GM21526 (cell line): ENCODE measurements at regions not wholly inside any gene's neighbourhood (a gene's known extent, or its start where the extent isn't known, plus 50 kb on each side); places are given as distances from the start of the nearest gene placed in this dataset.

Experiments used
- ATAC-seq: cut with Tn5 transposase; IDR thresholded peaks from one replicate; pipeline ENCODE4 v1.9.1; 2021; ENCODE audit warnings: moderate library complexity; ENCODE audit not compliant: unreplicated experiment, low FRiP score

DNA sequence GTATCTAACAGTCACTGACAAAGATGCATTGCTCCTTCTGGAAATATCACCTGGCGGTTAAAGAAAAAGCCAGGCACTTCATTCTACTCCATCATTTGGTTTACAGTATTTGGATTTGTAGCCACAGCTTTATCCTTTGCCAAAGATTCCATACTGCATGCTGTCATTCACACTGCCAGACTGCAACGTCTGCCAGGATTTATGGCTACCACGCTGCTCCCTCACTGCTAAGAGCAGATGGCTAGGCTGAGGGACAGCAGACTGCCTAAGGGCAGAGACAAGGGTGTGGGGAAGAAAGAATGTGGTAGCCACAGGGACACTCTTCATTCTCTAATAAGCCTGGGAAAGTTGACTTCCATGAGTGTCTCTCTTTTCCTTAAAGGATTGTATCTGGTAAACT, 1047.0 kb downstream of the TUSC7 start:
- no peak for ATAC-seq

DNA sequence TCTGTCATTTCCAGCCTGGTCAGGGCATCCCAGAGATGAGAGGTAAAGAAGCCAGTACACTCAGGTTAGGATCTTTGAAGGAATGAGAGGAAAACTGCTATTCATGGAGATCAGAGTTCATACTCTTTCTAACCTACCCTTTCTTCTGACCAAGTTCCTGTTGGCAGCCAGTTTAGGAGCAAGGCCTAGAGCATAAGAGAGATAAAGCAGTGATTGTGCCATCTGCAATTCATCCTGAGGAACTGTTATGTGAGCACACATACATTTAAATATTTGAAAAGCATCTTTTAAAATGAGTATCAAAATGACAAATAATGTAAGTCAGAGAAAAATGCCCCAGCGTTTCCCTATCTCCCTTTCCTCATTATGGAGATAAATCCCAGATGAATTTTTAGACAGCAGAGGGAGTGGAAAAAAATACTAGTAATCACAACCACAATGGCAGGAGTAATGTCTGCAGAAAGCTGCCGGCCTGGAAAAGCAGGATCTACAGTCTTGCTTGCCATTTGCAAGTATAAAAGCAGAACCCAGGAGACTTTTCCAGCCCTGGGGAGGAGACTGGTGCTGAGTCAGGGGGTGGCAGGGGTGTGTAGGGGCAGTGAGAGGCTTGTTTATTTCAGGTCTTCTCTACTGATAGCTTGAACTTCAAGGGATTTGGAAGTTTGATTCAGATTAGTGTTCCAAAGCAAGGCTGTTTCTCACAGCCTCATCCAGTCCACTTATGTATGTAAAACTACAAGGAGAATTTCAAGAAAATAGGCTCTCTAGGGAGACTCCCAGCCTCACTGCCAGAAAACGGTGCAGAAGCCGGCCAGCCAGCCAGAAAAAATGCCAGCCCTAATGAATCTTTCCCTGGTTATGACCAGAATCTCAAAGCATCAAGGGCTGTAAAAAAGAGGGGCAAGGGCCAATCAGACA, 1052.4 kb downstream of the TUSC7 start:
- ATAC-seq, result no peak

GRCh38 chr3:117762621-117763037, 1053.0 kb downstream of the TUSC7 start:
- no peak for ATAC-seq

DNA sequence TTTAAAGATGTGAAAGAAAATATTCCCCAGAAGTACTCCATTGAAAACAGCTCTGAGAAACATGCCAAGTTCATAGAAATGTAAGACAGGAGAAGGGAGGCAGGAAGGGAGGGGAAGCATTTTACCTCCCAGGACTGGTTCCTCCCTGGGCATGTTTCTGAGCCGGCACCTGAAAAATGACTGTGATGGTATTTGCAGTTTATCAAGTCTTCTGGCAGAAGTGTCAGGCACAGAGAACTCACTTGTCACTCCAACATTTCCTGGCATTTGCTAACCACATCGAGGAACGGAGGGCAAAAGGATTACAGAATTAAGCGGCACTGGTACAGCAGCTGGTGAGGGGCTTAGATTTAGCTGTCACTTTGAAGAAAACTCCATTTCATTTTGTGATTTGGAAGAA, 1054.0 kb downstream of the TUSC7 start:
- ATAC-seq, result no peak

- no peak for ATAC-seq
These were observed 1059.0 kb downstream of the TUSC7 start for GRCh38 chr3:117768581-117768980.

- ATAC-seq, result no peak
These were observed 1064.6 kb downstream of the TUSC7 start for GRCh38 chr3:117774130-117774529.

DNA sequence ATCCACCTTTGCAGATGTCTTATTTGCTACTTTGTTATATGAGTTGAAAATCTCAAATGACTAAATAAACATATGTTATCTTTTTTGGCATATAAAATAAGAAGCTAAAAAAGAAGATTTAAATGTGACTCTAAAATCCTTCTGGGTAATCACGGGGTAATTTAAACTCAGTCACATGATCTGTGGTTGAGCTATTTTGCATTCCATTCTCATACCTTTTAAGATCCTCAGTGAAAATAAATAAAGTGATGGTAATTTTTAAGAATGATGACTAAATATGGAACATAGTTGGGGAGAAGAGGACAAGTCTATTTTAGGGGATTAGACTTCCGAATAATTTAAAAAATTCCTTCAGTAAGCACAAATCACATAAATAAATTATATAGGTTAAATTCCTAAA, 1076.8 kb downstream of the TUSC7 start:
- no peak for ATAC-seq

- no peak for ATAC-seq
These were observed 1078.5 kb downstream of the TUSC7 start for GRCh38 chr3:117788061-117788460.

- ATAC-seq, result no peak
These were observed 1078.9 kb downstream of the TUSC7 start for GRCh38 chr3:117788506-117788905.

GRCh38 chr3:117790235-117790987, 1080.8 kb downstream of the TUSC7 start:
- ATAC-seq, result no peak

GRCh38 chr3:117793622-117794265, 1084.2 kb downstream of the TUSC7 start:
- no peak for ATAC-seq

DNA sequence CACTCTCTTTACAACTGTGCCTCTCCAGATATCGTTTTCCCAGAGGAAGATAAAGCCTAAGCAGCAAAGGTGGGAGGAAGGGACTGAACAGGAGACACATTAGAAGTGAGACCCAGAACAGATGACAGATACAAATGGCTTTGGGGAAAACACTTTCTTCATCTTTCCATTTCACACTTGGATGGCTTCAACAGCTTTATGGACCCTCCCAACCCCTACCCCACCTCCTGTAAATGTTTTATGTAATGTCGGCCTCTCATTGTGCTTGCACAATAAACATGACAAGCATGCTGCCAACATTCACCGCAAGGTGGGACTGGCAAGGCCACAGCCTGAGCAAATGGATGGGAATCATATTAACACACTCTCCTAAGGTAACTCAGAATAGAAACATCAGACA, 1088.6 kb downstream of the TUSC7 start:
- ATAC-seq, result no peak

- no peak for ATAC-seq
These were observed 1089.3 kb downstream of the TUSC7 start for GRCh38 chr3:117798687-117799386.

- no peak for ATAC-seq
These were observed 1089.8 kb downstream of the TUSC7 start for GRCh38 chr3:117799387-117799735.

GRCh38 chr3:117801912-117802239, 1092.3 kb downstream of the TUSC7 start:
- no peak for ATAC-seq

DNA sequence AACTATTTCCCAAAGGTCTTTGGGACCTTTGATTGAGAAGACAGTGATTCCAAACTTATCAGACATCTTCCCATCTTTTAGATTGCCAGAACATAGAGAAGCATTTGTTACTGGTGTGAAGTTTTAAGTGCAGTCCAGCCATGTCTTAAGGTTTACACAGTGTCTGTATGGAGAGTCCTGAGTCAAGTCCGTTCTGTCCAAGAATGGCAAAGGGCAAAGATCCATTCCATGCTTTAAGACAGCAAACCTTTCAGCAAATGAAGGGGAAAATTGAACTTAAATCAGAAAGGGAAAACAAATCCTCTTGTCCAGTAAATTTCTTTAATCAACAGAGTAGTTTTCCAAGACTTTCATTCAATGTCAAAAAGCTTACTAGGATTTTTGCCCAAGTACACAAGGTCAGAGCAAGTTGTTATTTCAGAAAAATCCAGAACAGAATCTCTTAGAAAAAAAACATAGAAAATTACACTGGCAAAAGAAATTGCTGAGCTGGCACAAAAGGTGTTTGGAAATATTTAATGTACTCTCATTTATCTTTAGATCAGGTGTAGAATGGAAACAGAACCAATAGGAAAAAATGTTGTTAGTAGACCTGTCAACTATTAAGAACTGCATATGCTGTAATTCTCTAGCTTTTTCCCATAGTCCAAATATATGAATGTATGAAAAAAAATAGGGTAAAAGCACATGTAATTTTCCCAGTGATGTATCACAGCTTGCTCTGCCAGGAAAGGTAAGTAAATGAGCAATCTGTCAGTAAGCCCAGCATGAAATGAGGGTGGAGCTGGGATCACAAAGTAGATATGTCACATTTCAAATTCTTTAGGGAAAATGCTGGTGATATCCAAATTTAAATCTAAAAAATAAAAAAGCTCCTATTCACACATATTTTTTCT, 1099.9 kb downstream of the TUSC7 start:
- ATAC-seq, result no peak

- no peak for ATAC-seq
These were observed 1102.2 kb downstream of the TUSC7 start for GRCh38 chr3:117811786-117812185.

GRCh38 chr3:117814975-117815374, 1105.4 kb downstream of the TUSC7 start:
- ATAC-seq, result no peak

- no peak for ATAC-seq
These were observed 1107.5 kb downstream of the TUSC7 start for GRCh38 chr3:117817103-117817502.

- no peak for ATAC-seq
These were observed 1109.0 kb downstream of the TUSC7 start for GRCh38 chr3:117818592-117818991.
